Transverse colon (tissue), 4 donors: ENCODE measurements at regions not wholly inside any gene's neighbourhood (a gene's known extent, or its start where the extent isn't known, plus 50 kb on each side); places are given as distances from the start of the nearest gene placed in this dataset.

Experiments used
- EP300 ChIP-seq: sonication (generic); formaldehyde crosslinking; IDR thresholded peaks from one replicate; pipeline ENCODE4 v1.6.1; 2017; ENCODE audit warnings: antibody characterized with exemption, low read depth
- POLR2A ChIP-seq: fragments of 450-650 bp; IDR thresholded peaks from one replicate; pipeline ENCODE4 v1.6.1; 2016; ENCODE audit warnings: antibody characterized with exemption, mild to moderate bottlenecking, moderate library complexity
- POLR2AphosphoS5 ChIP-seq, 3 donors: sonication (generic); formaldehyde crosslinking; IDR thresholded peaks; one replicate each; pipeline ENCODE4 v1.6.1; 2016; ENCODE audit warnings: antibody characterized with exemption in 3 of 3
- TF ChIP-seq, protein P1 (sequence below), 5 experiments: fragments of 200-600 bp in 3 of 5; fragments of 450-650 bp in 2 of 5; sonication (generic) in 3 of 5; IDR thresholded peaks; 1 replicate in 2 of 5; 2 replicates in 3 of 5; pipeline ENCODE4 v1.5.1; 2016 to 2017; ENCODE audit warnings: antibody characterized with exemption in 5 of 5, inconsistent platforms in 3 of 5, mild to moderate bottlenecking in 2 of 5, moderate library complexity in 1 of 5

DNA sequence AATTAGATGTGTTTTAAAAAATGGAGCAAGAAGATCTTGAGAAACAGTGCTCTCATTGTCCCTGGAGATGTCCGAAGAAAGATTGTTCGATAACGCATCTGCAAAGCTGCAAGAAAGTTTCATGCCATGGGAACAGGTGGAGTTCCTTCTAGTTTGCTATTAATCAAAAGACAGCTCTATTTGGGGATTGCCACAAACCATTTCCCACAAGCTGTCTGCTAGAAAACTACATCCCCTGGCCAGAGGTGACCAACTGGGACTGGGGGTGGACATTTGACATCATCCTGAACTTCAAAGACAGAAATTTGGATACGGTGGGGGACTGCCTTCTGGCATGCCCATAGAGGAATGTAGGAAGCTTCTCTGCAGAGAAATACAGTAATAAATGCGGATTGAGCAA, 50.8 kb upstream of the OSMR start:
- TF ChIP-seq, protein P1, sequence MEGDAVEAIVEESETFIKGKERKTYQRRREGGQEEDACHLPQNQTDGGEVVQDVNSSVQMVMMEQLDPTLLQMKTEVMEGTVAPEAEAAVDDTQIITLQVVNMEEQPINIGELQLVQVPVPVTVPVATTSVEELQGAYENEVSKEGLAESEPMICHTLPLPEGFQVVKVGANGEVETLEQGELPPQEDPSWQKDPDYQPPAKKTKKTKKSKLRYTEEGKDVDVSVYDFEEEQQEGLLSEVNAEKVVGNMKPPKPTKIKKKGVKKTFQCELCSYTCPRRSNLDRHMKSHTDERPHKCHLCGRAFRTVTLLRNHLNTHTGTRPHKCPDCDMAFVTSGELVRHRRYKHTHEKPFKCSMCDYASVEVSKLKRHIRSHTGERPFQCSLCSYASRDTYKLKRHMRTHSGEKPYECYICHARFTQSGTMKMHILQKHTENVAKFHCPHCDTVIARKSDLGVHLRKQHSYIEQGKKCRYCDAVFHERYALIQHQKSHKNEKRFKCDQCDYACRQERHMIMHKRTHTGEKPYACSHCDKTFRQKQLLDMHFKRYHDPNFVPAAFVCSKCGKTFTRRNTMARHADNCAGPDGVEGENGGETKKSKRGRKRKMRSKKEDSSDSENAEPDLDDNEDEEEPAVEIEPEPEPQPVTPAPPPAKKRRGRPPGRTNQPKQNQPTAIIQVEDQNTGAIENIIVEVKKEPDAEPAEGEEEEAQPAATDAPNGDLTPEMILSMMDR (IDR thresholded peaks at IDR 0.05), result no peak
- TF ChIP-seq POLR2A (no peak), POLR2AphosphoS5 (IDR thresholded peaks at IDR 0.05) (no peak), EP300 (no peak)
